PC-9 (cell line): ENCODE measurements at regions not wholly inside any gene's neighbourhood (a gene's known extent, or its start where the extent isn't known, plus 50 kb on each side); places are given as distances from the start of the nearest gene placed in this dataset.

ENCODE experiments used
- EZH2 ChIP-seq: fragments of 200-600 bp; sonication (generic); IDR thresholded peaks from 2 replicates; pipeline ENCODE4 v1.8.0; 2017; ENCODE audit warnings: antibody characterized with exemption, low read depth
- TF ChIP-seq, protein P1 (sequence below): fragments of 200-600 bp; sonication (generic); conservative IDR thresholded peaks from 2 replicates; pipeline ENCODE4 v1.6.1; 2017; ENCODE audit warnings: mixed run types, antibody characterized with exemption, mild to moderate bottlenecking, moderate library complexity

DNA sequence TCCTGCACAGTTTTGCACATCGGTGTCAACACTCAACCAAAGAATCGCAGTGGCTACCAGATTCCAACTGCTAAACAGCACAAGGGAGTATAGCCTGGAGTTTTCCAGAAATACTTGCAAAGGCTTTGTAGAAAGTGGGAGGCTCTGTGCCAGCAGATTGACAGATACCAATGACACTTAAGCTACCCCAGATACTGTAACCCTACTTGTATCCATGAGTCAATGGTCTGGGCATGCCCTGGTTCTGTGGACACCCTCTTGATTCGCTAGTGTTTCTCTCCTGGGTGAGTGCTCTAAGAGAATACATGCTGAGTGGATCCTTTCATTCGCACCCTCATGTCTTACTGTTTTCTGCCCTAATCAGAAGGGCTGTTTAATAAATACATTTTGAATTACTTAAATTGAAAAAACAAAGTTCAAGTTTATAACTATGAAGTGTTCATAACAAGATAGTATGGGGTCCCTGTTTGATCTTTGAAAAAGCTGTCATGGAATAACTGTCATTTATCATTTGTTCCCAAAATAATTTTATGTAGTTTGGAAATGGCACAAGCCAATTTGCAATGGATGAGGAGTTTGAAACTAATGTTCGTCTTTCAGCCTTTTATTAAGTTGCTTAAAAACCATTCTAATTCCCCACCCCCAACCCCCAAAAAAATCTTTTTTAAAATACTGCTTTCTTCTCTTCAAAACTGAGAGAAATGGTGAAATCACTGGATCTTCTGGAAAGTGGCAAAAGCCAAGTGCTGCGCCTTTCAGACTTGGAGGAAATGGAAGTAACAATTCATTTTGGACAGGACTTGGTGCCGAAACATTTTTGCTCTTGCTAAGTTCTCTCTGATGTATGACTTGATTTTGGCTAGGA is 600.5 kb upstream of the TENM4 start:
- TF ChIP-seq, protein P1, sequence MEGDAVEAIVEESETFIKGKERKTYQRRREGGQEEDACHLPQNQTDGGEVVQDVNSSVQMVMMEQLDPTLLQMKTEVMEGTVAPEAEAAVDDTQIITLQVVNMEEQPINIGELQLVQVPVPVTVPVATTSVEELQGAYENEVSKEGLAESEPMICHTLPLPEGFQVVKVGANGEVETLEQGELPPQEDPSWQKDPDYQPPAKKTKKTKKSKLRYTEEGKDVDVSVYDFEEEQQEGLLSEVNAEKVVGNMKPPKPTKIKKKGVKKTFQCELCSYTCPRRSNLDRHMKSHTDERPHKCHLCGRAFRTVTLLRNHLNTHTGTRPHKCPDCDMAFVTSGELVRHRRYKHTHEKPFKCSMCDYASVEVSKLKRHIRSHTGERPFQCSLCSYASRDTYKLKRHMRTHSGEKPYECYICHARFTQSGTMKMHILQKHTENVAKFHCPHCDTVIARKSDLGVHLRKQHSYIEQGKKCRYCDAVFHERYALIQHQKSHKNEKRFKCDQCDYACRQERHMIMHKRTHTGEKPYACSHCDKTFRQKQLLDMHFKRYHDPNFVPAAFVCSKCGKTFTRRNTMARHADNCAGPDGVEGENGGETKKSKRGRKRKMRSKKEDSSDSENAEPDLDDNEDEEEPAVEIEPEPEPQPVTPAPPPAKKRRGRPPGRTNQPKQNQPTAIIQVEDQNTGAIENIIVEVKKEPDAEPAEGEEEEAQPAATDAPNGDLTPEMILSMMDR, result no peak
- no peak for TF ChIP-seq EZH2
